Activated CD4-positive, alpha-beta T cell treated with anti-CD3 and anti-CD28 coated beads for 36 hours (primary cell): ENCODE measurements at regions not wholly inside any gene's neighbourhood (a gene's known extent, or its start where the extent isn't known, plus 50 kb on each side); places are given as distances from the start of the nearest gene placed in this dataset.

Experiments
- ATAC-seq: fragments of 200-7000 bp; cut with Tn5 transposase; one replicate; pipeline ENCODE4 v1.10.0; 2021; ENCODE audit warnings: mild to moderate bottlenecking, moderate library complexity
- CTCF ChIA-PET: fragments of 350-600 bp; sonication (Branson Sonifier 250); formaldehyde crosslinking; loops from one replicate; lab custom pipeline; 2021; ENCODE audit warnings: antibody characterized with exemption; lab: Charles Lee
- POLR2A ChIA-PET: fragments of 350-600 bp; sonication (Branson Sonifier 250); formaldehyde crosslinking; loops from one replicate; lab custom pipeline; 2021; ENCODE audit warnings: antibody characterized with exemption, inconsistent platforms; lab: Charles Lee
- DNase-seq: peaks from one replicate; pipeline ENCODE4 v3.0.0-alpha.2; 2020
- H3K27ac Mint-ChIP-seq: one replicate; pipeline ENCODE4 v1.8.0; 2021; ENCODE audit warnings: mixed read lengths
- H3K27me3 Mint-ChIP-seq: one replicate; pipeline ENCODE4 v1.8.0; 2021; ENCODE audit warnings: mixed read lengths
- H3K36me3 Mint-ChIP-seq: one replicate; pipeline ENCODE4 v1.8.0; 2021; ENCODE audit warnings: low read depth, mixed read lengths
- H3K4me1 Mint-ChIP-seq: one replicate; pipeline ENCODE4 v1.8.0; 2021; ENCODE audit warnings: mixed read lengths
- H3K4me3 Mint-ChIP-seq: one replicate; pipeline ENCODE4 v1.8.0; 2021; ENCODE audit warnings: mild to moderate bottlenecking, moderate library complexity, mixed read lengths
- H3K9me3 Mint-ChIP-seq: one replicate; pipeline ENCODE4 v1.8.0; 2021; ENCODE audit warnings: low read depth, mixed read lengths
- intact Hi-C, 2 experiments: fragments of 100-400 bp; cut with DNase I in 1 of 2; cut with micrococcal nuclease in 1 of 2; formaldehyde crosslinking; loops; one replicate each; pipeline versions ENCODE4 v1.14.2 to v1.15.1; 2022 to 2024; cut with DNase I, micrococcal nuclease

DNA sequence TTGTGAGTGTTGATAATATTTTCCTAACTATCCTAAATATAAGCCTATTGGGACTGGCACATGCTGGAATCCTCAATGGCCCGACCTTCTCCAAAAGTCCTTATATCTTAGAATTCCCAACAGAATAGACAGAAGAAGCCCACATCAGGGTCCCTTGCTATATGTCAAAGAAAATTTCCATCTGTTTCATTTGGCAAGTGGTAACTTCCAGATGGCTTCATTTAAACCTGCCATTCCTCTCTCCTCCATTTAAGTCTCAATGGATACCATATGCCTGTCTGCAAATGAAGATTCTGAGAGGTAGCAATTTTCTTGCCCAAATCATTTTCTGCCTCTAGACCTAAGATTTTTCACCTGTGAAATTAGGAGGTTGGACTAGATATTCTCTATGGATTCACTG is 73.1 kb upstream of the KCNA4 start:
- intact Hi-C loops, result no loop called here
- CTCF ChIA-PET, result no interaction called here
- no peaks in the 10 kb centered on the region for H3K4me1 Mint-ChIP-seq
- H3K27me3 Mint-ChIP-seq, result no peaks in the 10 kb centered on the region
- H3K36me3 Mint-ChIP-seq, result no peaks in the 10 kb centered on the region
- H3K4me3 Mint-ChIP-seq, result no peak overlapping the region
- H3K9me3 Mint-ChIP-seq, result no peaks in the 10 kb centered on the region
- no peak overlapping the region for H3K27ac Mint-ChIP-seq
- DNase-seq (no peak), ATAC-seq (no peak)
- POLR2A ChIA-PET, result no interaction called here

DNA sequence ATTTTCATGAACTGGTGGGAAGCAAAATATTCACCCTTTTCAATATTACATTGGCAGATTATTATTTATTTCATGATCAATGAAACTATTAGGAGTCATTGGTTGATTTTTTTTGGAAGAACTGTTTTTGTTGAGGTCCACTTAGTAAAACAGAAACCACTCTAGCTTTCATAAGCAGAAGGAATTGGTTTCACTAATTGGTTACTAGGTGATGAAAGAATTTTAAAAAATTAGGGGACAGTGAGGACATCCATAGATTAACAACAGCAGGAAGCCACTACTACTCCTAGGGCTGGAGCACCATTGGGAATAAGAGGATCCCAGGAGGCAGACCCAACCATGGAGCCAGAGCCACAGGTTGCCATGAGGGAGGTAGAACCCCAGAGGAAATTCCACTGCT is 74.4 kb upstream of the KCNA4 start:
- no peaks in the 10 kb centered on the region for H3K4me1 Mint-ChIP-seq
- no peaks in the 10 kb centered on the region for H3K36me3 Mint-ChIP-seq
- ATAC-seq (no peak), DNase-seq (no peak)
- intact Hi-C loops, result no loop called here
- H3K4me3 Mint-ChIP-seq, result no peak overlapping the region
- H3K27me3 Mint-ChIP-seq, result no peaks in the 10 kb centered on the region
- no peaks in the 10 kb centered on the region for H3K9me3 Mint-ChIP-seq
- H3K27ac Mint-ChIP-seq, result no peak overlapping the region
- POLR2A ChIA-PET, result no interaction called here
- CTCF ChIA-PET, result no interaction called here

DNA sequence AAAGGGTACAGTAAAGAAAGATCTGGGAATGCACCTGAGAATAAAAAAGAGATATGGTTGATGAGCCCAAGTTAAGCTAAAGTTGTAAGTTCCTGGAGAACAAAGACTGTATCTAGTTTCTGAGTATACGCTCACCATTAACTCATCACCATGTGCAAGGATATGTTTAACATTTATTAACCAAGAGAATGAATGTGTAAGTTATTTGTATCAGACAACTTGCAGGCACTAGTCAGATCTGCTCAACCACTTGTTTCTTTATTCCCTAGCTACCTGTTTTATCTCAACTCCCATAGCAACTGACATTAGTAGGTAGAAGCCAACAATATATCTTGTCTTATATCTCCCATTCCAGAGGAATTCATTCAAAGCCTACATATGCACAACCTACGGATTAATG is 74.9 kb upstream of the KCNA4 start:
- H3K27me3 Mint-ChIP-seq, result no peaks in the 10 kb centered on the region
- ATAC-seq (no peak), DNase-seq (no peak)
- no peak overlapping the region for H3K4me3 Mint-ChIP-seq
- ChIA-PET CTCF (interaction anchor here (0.7 kb wide), 1 partner anchor 585 kb away, joined by 3 read pairs; no protein-coding TSS in a partner anchor), POLR2A (no interaction called here)
- intact Hi-C loops, result no loop called here
- no peaks in the 10 kb centered on the region for H3K4me1 Mint-ChIP-seq
- H3K9me3 Mint-ChIP-seq, result no peaks in the 10 kb centered on the region
- no peak overlapping the region for H3K27ac Mint-ChIP-seq
- no peaks in the 10 kb centered on the region for H3K36me3 Mint-ChIP-seq

DNA sequence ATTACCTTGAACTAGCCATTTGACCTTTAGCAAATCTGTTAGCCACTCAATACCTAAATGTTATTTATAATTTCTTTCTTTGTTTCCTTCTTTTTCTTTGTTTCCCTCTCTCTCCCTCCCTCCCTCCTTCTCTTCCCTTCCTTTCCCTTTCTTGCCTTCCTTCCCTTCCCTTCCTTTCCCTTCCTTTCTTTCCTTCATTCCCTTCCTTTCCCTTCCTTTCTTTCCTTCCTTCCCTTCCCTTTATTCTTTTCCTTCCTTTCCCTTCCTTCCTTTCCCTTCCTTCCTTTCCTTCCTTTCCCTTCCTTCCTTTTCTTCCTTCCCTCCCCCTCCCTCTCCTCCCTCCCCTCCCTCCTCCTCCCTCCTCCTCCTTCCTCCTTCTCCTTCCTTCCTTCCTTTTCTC is 75.7 kb upstream of the KCNA4 start:
- ATAC-seq (no peak), DNase-seq (no peak)
- CTCF ChIA-PET, result no interaction called here
- no peaks in the 10 kb centered on the region for H3K9me3 Mint-ChIP-seq
- no peaks in the 10 kb centered on the region for H3K4me1 Mint-ChIP-seq
- POLR2A ChIA-PET, result no interaction called here
- no peaks in the 10 kb centered on the region for H3K27me3 Mint-ChIP-seq
- no peak overlapping the region for H3K27ac Mint-ChIP-seq
- H3K4me3 Mint-ChIP-seq, result no peak overlapping the region
- intact Hi-C loops, result no loop called here
- no peaks in the 10 kb centered on the region for H3K36me3 Mint-ChIP-seq

DNA sequence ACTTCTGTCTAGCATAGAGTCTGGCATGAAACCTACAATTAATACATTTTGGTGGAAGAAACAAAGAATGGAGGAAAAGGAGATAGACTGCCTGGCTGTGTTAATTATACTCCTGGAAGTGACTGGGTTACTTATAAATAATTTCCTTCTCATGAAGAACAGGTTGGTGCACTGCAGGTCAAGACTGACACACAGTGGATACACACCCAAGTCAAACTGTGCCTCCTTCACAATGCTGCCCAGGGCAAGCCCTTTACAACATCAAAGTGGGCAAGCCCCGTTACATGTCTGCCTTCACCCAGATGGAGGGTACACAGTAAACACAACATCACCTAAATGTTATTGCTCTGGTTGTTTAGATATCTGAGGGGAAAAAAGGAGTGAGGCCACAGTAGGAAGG is 83.7 kb upstream of the KCNA4 start:
- Mint-ChIP-seq H3K27me3 (peaks cover 3% of the 10 kb centered on the region), H3K36me3 (no peaks in the 10 kb centered on the region), H3K4me3 (no peak overlapping the region), H3K27ac (no peak overlapping the region), H3K9me3 (no peaks in the 10 kb centered on the region), H3K4me1 (no peaks in the 10 kb centered on the region)
- POLR2A ChIA-PET, result no interaction called here
- no peak for ATAC-seq
- intact Hi-C loops, result no loop called here
- DNase-seq, result no peak
- CTCF ChIA-PET, result interaction anchor here (0.5 kb wide), 1 partner anchor 43 kb away, joined by 3 read pairs; no protein-coding TSS in a partner anchor

DNA sequence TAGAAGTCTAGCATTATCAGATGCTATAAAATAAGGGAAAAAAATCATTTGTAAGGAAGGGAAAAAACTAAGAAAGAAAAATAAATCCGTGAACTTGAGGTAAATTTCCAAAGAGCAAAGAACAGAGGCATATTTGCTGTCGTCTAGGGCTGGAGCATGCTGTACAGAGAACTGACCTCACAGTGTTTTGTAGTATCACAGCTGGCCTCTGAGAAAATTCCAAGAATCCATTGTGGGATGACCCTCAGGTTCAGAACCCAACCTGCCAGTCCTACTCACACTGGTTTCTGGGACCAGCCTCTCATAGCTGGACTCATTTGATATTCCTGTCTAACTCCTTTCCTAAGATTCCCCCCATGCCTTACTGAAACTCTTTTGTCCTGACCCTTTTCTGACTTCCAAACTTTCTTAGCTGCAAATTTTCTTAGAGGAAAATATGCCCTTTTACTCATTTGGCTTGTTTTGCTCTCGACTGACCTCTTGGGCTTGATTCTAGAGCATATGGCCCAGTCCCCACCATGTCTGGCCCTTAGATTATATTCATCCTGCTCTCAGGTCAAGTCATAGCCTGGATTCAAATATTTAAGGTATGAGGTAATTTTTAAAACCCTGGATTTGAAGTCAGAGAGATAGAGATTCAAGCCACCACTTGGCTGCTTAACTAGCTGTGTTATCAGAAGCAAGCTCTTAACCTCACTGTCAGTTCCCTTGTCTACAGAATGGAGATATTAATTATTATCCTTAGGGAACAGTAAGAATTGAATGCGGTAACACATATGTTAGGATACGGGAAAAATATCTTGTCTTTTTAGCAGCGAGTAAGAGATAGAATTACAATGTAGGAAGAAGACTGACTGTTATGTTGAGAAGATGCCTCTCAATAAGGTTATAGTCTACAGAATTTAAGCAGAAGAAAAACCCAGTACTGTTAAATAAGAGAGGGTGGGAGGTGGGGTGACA is 89.7 kb upstream of the KCNA4 start:
- CTCF ChIA-PET, result interaction anchor here (1.1 kb wide), 1 partner anchor 39 kb away, joined by 3 read pairs; no protein-coding TSS in a partner anchor
- POLR2A ChIA-PET, result no interaction called here
- no peak for ATAC-seq
- no peak for DNase-seq
- no peaks in the 10 kb centered on the region for H3K36me3 Mint-ChIP-seq
- no peaks in the 10 kb centered on the region for H3K4me1 Mint-ChIP-seq
- H3K9me3 Mint-ChIP-seq, result no peaks in the 10 kb centered on the region
- intact Hi-C loops, result no loop called here
- peaks cover 3% of the 10 kb centered on the region for H3K27me3 Mint-ChIP-seq
- H3K27ac Mint-ChIP-seq, result no peak overlapping the region
- no peak overlapping the region for H3K4me3 Mint-ChIP-seq

DNA sequence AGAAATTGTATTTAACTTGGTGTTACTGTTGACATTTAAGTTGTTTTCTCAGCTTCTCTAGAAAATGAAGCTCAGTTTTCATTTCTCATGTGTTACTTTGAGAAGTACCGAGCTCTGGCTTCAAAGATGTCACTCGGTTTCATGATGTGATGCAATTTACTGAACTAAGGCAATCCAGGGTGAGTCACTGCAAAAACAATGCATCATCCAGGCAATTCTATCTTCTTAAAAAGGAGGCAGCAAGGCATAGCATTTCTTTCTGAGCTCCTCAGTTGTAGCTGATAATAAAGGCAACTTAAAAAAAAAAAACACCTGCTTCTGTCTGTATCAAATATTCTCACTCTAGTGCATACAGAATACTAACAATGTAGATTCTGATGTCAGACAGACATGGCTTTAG is 91.1 kb upstream of the KCNA4 start:
- no peak for ATAC-seq
- no peaks in the 10 kb centered on the region for H3K9me3 Mint-ChIP-seq
- H3K4me1 Mint-ChIP-seq, result no peaks in the 10 kb centered on the region
- intact Hi-C loops, result no loop called here
- no peak for DNase-seq
- H3K36me3 Mint-ChIP-seq, result no peaks in the 10 kb centered on the region
- H3K4me3 Mint-ChIP-seq, result no peak overlapping the region
- CTCF ChIA-PET, result interaction anchor here (1.0 kb wide), 1 partner anchor 21 kb away, joined by 3 read pairs; no protein-coding TSS in a partner anchor
- peaks cover 3% of the 10 kb centered on the region for H3K27me3 Mint-ChIP-seq
- no peak overlapping the region for H3K27ac Mint-ChIP-seq
- POLR2A ChIA-PET, result no interaction called here

DNA sequence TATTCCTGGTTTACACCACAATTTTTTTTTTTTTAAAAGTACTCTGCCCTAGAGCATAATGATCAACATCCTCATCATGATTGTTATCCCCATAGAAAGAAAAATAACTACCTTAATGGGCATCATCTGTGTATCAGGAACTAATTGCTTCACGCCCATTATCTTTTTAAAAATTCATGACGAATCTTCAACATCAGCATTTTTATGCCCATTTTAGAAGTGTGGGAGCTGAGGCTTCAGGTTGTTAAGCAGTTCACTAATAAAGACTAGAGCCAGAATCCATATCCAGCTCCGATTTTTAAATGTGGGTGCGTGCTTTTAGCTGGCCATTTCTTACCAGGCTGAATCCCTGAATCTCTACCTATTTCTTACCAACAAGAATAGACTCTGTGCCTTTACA is 92.9 kb upstream of the KCNA4 start:
- POLR2A ChIA-PET, result no interaction called here

DNA sequence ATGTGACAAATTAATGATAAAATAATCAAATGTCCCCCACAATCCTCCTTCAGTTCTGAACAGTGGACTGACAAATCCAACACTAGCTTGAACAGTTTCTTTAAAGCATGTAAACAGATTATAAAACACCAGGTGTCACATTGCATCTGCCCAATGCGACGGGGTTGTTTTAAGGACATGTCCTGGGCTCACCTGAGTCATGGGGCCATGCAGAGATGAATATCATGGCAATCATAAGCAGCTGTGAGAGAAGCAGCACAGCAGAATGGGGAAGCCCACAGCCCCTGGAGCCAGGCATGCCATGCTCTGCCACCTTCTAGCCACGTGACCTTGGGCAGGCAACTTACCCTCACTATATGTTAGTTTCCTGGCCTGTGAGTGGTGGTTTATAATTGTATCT is 93.9 kb upstream of the KCNA4 start:
- CTCF ChIA-PET, result no interaction called here
- Mint-ChIP-seq H3K9me3 (no peaks in the 10 kb centered on the region), H3K27ac (no peak overlapping the region), H3K27me3 (peaks cover 2% of the 10 kb centered on the region), H3K4me3 (no peak overlapping the region), H3K4me1 (no peaks in the 10 kb centered on the region), H3K36me3 (no peaks in the 10 kb centered on the region)
- POLR2A ChIA-PET, result no interaction called here
- DNase-seq, result no peak
- ATAC-seq, result no peak
- intact Hi-C loops, result no loop called here

More for the DNA sequence above, 92.9 kb upstream of the KCNA4 start:
- H3K27me3 Mint-ChIP-seq, result peaks cover 3% of the 10 kb centered on the region
- no peaks in the 10 kb centered on the region for H3K9me3 Mint-ChIP-seq
- DNase-seq (no peak), ATAC-seq (no peak)
- no peak overlapping the region for H3K4me3 Mint-ChIP-seq
- H3K27ac Mint-ChIP-seq, result no peak overlapping the region
- intact Hi-C loops, result no loop called here
- CTCF ChIA-PET, result interaction anchor here (0.6 kb wide), 1 partner anchor 1554 kb away, joined by 3 read pairs; no protein-coding TSS in a partner anchor
- H3K4me1 Mint-ChIP-seq, result no peaks in the 10 kb centered on the region
- H3K36me3 Mint-ChIP-seq, result no peaks in the 10 kb centered on the region

DNA sequence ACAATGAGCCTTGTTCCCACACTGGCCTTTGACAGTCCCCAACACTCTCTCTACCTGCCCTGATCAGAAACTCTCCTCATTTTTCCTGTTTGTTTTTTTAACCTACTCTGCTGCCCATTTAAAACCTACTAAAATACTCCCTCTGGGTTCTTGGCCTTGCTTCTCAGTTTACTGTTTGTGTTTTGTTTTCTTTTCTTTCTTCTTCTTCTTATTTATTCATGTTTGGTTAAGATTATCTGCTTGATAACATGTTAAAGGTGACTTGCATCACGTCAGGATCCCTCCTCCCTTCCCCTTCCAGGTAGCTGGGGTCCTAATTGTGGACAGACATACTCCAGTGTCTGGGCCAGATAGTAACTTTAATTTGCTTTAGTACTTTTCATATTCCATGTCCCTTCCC is 95.0 kb upstream of the KCNA4 start:
- ATAC-seq (no peak), DNase-seq (no peak)
- Mint-ChIP-seq H3K4me3 (no peak overlapping the region), H3K9me3 (no peaks in the 10 kb centered on the region), H3K27me3 (peaks cover 2% of the 10 kb centered on the region), H3K27ac (no peak overlapping the region), H3K4me1 (no peaks in the 10 kb centered on the region), H3K36me3 (no peaks in the 10 kb centered on the region)
- intact Hi-C loops, result no loop called here
- ChIA-PET CTCF (no interaction called here), POLR2A (no interaction called here)

DNA sequence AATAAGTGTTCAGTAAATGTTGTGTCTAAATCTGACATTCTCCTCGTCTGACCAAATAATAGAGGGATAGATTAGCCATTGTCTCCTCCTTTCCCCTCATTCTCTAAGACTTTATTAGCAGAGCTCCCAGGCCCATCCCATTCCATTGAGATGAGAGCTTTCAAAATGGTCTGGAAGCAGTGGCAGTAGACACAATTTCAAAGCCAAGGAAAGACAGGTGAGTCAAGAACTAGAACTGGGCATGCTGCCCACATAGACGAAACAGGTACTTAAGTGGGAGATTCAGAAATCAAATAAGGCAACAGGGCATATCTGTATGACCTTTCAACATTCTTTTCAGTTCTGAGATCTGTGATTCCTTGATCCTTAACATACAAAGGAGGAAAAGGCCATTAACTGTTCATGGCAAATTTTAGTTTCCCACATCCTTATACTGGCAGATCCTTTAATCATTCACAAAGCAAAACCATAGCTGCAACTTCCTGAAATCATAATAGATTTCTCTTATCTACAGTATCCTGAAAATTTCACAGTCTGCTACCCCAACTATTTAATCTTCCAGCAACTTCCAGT is 96.6 kb upstream of the KCNA4 start:
- no peak for ATAC-seq
- DNase-seq, result no peak
- Mint-ChIP-seq H3K27ac (no peak overlapping the region), H3K4me1 (no peaks in the 10 kb centered on the region), H3K9me3 (no peaks in the 10 kb centered on the region), H3K4me3 (no peak overlapping the region), H3K36me3 (no peaks in the 10 kb centered on the region), H3K27me3 (peaks cover 2% of the 10 kb centered on the region)
- ChIA-PET CTCF (no interaction called here), POLR2A (no interaction called here)
- intact Hi-C loops, result no loop called here

DNA sequence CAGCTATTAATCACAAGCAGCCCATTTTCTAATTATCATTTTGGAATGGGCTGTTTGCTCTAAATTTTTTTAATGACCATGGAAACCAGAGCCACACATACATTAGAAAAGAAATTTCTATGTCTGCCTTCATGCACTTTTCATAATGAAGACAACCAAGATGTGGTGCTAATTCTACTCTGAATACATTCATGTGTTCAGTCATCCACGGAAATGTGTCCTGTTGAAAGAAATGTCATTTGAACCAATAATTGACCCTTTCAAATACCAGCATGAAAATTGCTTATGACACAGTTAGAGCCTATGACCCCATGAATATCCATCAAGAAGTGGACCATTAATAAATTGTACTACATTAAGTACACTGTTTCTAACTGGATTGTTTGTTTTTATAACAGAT is 99.7 kb upstream of the KCNA4 start:
- DNase-seq (no peak), ATAC-seq (no peak)
- CTCF ChIA-PET, result interaction anchor here (1.4 to 1.9 kb wide), 2 partner anchors 12 to 27 kb away, joined by 5 to 6 read pairs; no protein-coding TSS in a partner anchor
- H3K4me1 Mint-ChIP-seq, result no peaks in the 10 kb centered on the region
- POLR2A ChIA-PET, result no interaction called here
- intact Hi-C loops, result no loop called here
- no peak overlapping the region for H3K4me3 Mint-ChIP-seq
- H3K27me3 Mint-ChIP-seq, result peaks cover 2% of the 10 kb centered on the region
- no peak overlapping the region for H3K27ac Mint-ChIP-seq
- H3K9me3 Mint-ChIP-seq, result no peaks in the 10 kb centered on the region
- no peaks in the 10 kb centered on the region for H3K36me3 Mint-ChIP-seq
